Activated CD8-positive, alpha-beta T cell treated with anti-CD3 and anti-CD28 coated beads for 36 hours (primary cell): ENCODE measurements at regions not wholly inside any gene's neighbourhood (a gene's known extent, or its start where the extent isn't known, plus 50 kb on each side); places are given as distances from the start of the nearest gene placed in this dataset.

Source experiments
- ATAC-seq: fragments of 200-7000 bp; cut with Tn5 transposase; one replicate; pipeline ENCODE4 v1.10.0; 2021; ENCODE audit warnings: mild to moderate bottlenecking, moderate library complexity
- CTCF ChIA-PET: fragments of 350-600 bp; sonication (Branson Sonifier 250); formaldehyde crosslinking; loops from one replicate; lab custom pipeline; 2021; ENCODE audit warnings: antibody characterized with exemption; lab: Charles Lee
- POLR2A ChIA-PET: fragments of 350-600 bp; sonication (Branson Sonifier 250); formaldehyde crosslinking; loops from one replicate; lab custom pipeline; 2021; ENCODE audit warnings: antibody characterized with exemption; lab: Charles Lee
- DNase-seq: peaks from one replicate; pipeline ENCODE4 v3.0.0-alpha.2; 2020
- H3K27ac Mint-ChIP-seq: one replicate; pipeline ENCODE4 v1.8.0; 2021; ENCODE audit warnings: mild to moderate bottlenecking, mixed read lengths
- H3K27me3 Mint-ChIP-seq: one replicate; pipeline ENCODE4 v1.8.0; 2021; ENCODE audit warnings: mixed read lengths
- H3K36me3 Mint-ChIP-seq: one replicate; pipeline ENCODE4 v1.8.0; 2021; ENCODE audit warnings: low read depth, mixed read lengths
- H3K4me1 Mint-ChIP-seq: one replicate; pipeline ENCODE4 v1.8.0; 2021; ENCODE audit warnings: low read depth, mixed read lengths
- H3K4me3 Mint-ChIP-seq: one replicate; pipeline ENCODE4 v1.8.0; 2021; ENCODE audit warnings: mild to moderate bottlenecking, moderate library complexity, mixed read lengths
- H3K9me3 Mint-ChIP-seq: one replicate; pipeline ENCODE4 v1.8.0; 2021; ENCODE audit warnings: mixed read lengths
- intact Hi-C: fragments of 100-400 bp; cut with micrococcal nuclease; formaldehyde crosslinking; loops from one replicate; pipeline ENCODE4 v1.10.0; 2022
- TF ChIP-seq, protein P1 (sequence below): fragments of 200-600 bp; IDR thresholded peaks from one replicate; pipeline ENCODE4 v1.8.0; 2022; ENCODE audit warnings: antibody characterized with exemption, mild to moderate bottlenecking

DNA sequence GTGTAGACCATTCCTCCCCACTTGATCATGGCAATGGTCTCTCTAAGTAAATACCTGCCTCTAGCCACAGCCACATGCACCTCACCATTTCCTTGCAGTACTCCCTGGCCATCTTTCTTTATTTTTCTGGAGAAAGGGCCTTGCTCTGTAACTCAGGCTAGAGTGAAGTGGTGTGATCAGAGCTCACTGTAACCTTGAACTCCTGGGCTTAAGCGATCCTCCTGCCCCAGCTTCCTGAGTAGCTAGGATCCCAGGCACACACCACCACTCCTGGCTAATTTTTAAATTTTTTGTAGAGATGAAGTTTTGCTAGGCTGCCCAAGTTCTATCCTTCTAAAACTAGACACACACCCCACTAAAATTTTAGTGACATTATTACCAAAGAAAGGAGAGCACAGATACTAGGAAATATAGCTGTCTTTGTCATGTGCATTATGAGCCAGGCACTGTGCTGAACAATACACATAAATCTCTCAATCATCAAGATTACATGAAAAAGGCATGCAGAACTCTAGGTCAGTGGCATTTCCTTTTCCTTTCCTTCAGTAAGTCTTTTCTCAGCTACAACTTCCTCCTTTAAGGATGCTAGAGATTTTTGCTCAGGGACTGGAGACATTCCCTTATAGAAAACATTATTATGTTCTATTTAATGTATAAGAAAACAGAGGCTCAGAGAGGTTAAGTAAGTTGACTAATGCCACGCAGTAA, 95.0 kb upstream of the SERBP1 start:
- DNase-seq (no peak), ATAC-seq (no peak)
- peaks cover 6% of the 10 kb centered on the region for H3K27me3 Mint-ChIP-seq
- intact Hi-C loops, result no loop called here
- no peaks in the 10 kb centered on the region for H3K9me3 Mint-ChIP-seq
- no peak overlapping the region for H3K4me3 Mint-ChIP-seq
- TF ChIP-seq, protein P1, sequence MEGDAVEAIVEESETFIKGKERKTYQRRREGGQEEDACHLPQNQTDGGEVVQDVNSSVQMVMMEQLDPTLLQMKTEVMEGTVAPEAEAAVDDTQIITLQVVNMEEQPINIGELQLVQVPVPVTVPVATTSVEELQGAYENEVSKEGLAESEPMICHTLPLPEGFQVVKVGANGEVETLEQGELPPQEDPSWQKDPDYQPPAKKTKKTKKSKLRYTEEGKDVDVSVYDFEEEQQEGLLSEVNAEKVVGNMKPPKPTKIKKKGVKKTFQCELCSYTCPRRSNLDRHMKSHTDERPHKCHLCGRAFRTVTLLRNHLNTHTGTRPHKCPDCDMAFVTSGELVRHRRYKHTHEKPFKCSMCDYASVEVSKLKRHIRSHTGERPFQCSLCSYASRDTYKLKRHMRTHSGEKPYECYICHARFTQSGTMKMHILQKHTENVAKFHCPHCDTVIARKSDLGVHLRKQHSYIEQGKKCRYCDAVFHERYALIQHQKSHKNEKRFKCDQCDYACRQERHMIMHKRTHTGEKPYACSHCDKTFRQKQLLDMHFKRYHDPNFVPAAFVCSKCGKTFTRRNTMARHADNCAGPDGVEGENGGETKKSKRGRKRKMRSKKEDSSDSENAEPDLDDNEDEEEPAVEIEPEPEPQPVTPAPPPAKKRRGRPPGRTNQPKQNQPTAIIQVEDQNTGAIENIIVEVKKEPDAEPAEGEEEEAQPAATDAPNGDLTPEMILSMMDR, result no peak
- ChIA-PET CTCF (interaction anchor here (1.2 to 3.7 kb wide), 4 partner anchors 10 to 235 kb away, joined by 4 to 14 read pairs (median 6); no protein-coding TSS in a partner anchor), POLR2A (interaction anchor here (1.3 kb wide), 1 partner anchor 14 kb away, joined by 3 read pairs; no protein-coding TSS in a partner anchor)
- no peaks in the 10 kb centered on the region for H3K4me1 Mint-ChIP-seq
- no peaks in the 10 kb centered on the region for H3K36me3 Mint-ChIP-seq
- H3K27ac Mint-ChIP-seq, result no peak overlapping the region

DNA sequence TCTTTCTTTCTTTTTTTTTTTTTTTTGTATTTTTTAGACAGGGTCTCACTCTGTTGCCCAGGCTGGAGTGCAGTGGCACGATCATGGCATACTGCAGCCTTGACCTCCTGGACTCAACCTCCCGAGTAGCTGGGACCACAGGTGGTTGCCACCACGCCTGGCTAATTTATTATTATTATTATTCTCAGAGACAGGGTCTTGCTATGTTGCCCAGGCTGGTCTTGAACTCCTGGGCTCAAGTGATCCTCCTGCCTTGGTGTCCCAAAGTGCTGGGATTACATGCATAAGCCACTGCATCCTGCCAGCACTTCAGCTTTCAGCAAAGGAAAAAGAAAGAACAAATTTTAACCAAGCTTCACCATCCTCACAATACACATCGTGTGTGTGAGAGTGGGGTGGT, 97.9 kb upstream of the SERBP1 start:
- DNase-seq (no peak), ATAC-seq (no peak)
- no peak overlapping the region for H3K4me3 Mint-ChIP-seq
- intact Hi-C loops, result no loop called here
- H3K27me3 Mint-ChIP-seq, result peaks cover 6% of the 10 kb centered on the region
- H3K27ac Mint-ChIP-seq, result no peak overlapping the region
- TF ChIP-seq, protein P1, result no peak
- peaks cover 2% of the 10 kb centered on the region for H3K36me3 Mint-ChIP-seq
- ChIA-PET POLR2A (no interaction called here), CTCF (interaction anchor here (1.3 to 3.7 kb wide), 6 partner anchors 7 to 238 kb away, joined by 3 to 14 read pairs (median 10); no protein-coding TSS in a partner anchor)
- peaks cover 2% of the 10 kb centered on the region for H3K9me3 Mint-ChIP-seq
- no peaks in the 10 kb centered on the region for H3K4me1 Mint-ChIP-seq

DNA sequence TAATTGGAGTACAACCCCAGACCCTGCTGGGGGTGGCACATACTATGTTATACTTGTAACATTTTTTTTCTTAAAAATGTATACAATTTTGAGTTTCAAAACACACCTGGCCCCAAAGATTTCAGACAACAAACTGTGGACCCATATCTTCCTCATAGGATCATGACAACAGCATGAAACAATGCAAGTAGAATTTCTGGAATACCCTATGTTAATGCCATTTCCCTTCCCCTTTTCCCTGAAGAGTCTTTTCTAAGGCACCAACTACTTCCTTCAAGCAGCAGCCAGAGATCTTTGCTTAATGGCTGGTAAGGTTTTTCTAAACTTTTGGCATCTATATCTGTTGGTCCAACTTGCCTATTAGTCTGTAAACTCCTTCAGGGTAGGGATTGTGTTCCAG, 99.9 kb upstream of the SERBP1 start:
- Mint-ChIP-seq H3K4me3 (no peak overlapping the region), H3K36me3 (peaks cover 2% of the 10 kb centered on the region), H3K27me3 (peaks cover 4% of the 10 kb centered on the region), H3K9me3 (peaks cover 2% of the 10 kb centered on the region), H3K4me1 (peaks cover 7% of the 10 kb centered on the region), H3K27ac (no peak overlapping the region)
- intact Hi-C loops, result no loop called here
- DNase-seq, result no peak
- ChIA-PET POLR2A (no interaction called here), CTCF (interaction anchor here (0.9 kb wide), 1 partner anchor 8 kb away, joined by 3 read pairs; no protein-coding TSS in a partner anchor)
- no peak for ATAC-seq
- TF ChIP-seq, protein P1, result no peak

DNA sequence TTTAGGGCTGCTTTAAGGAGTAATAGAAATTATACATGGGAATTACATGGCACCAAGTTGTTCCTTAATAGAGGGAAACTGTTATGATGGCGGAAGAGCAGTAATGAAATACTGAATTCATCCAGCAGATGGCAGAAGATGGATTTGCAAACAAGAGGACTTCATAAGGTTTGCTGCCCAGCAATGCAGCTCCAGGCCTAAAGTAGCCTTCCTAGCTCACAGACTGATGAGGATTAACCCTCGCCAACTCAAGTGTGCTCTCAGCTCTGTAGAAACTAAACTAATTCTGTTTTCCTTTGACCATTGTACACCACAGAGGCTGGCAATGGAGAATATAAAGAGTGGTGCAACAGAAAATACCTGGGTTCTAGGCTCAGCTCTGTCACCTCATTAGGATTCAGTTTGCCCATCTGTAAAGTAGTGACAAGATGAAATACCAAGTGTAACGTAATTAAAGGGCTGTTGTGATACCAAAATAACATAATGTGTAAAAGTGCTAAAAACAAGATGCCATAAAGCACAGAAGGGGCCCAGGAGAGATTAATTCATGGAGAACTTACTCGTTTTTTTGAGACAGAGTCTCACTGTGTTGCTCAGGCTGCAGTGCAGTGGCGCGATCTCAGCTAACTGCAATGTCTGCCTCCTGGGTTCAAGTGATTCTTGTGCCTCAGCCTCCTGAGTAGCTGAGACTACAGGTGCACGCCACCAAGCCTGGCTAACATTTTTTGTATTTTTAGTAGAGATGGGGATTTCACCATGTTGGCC, 102.4 kb upstream of the SERBP1 start:
- peak; percentile 12 for DNase-seq
- no peak for ATAC-seq
- no peak overlapping the region for H3K4me3 Mint-ChIP-seq
- H3K27me3 Mint-ChIP-seq, result peaks cover 2% of the 10 kb centered on the region
- no peak overlapping the region for H3K27ac Mint-ChIP-seq
- TF ChIP-seq, protein P1, result peak; percentile 69
- peaks cover 2% of the 10 kb centered on the region for H3K9me3 Mint-ChIP-seq
- ChIA-PET CTCF (interaction anchor here (0.6 to 6.7 kb wide), 18 partner anchors 9 to 255 kb away, joined by 3 to 49 read pairs (median 4); no protein-coding TSS in a partner anchor), POLR2A (no interaction called here)
- H3K36me3 Mint-ChIP-seq, result peaks cover 2% of the 10 kb centered on the region
- peaks cover 10% of the 10 kb centered on the region for H3K4me1 Mint-ChIP-seq
- intact Hi-C loops, result loop anchor here (2.0 kb wide), 1 partner anchor 228 kb away; no protein-coding TSS in a partner anchor
